GM10266 (cell line): ENCODE measurements at regions not wholly inside any gene's neighbourhood (a gene's known extent, or its start where the extent isn't known, plus 50 kb on each side); places are given as distances from the start of the nearest gene placed in this dataset.
A peak's percentile ranks its signal among the peaks of the same experiment; 100 is the strongest.

Experiments
- DNase-seq: peaks from one replicate; pipeline ENCODE4 v3.0.0; 2012; ENCODE audit errors: extremely low spot score
- CTCF ChIP-seq: IDR thresholded peaks from 2 replicates; pipeline ENCODE4 v1.5.1; 2012; ENCODE audit warnings: mild to moderate bottlenecking, low read depth; ENCODE audit not compliant: control insufficient read depth, insufficient read depth; ENCODE audit errors: missing control alignments

GRCh38 chr17:79395545-79395944 lies 215.3 kb downstream of the RBFOX3 start:
- DNase-seq, result no peak
- no peak for TF ChIP-seq CTCF

- no peak for DNase-seq
- no peak for TF ChIP-seq CTCF
Measured at GRCh38 chr17:79395066-79395465, 215.8 kb downstream of the RBFOX3 start.

GRCh38 chr17:79393358-79394052 lies 217.3 kb downstream of the RBFOX3 start:
- DNase-seq, result peak; percentile 84
- TF ChIP-seq CTCF, result peak; percentile 94

- no peak for TF ChIP-seq CTCF
- no peak for DNase-seq
Measured at GRCh38 chr17:79392598-79392997, 218.3 kb downstream of the RBFOX3 start.

- DNase-seq, result peak; percentile 83
- TF ChIP-seq CTCF, result peak; percentile 88
Measured at GRCh38 chr17:79391376-79392233, 219.2 kb downstream of the RBFOX3 start.

GRCh38 chr17:79389896-79390295 lies 221.0 kb downstream of the RBFOX3 start:
- no peak for TF ChIP-seq CTCF
- DNase-seq, result no peak
